ENCODE measurements at regions not wholly inside any gene's neighbourhood (a gene's known extent, or its start where the extent isn't known, plus 50 kb on each side); places are given as distances from the start of the nearest gene placed in this dataset.
A peak's percentile ranks its signal among the peaks of the same experiment; 100 is the strongest.
"Not testable (repeated sequence)": the region's sequence is repeated elsewhere in the genome, so short reads cannot be mapped to it uniquely, and the experiment has no call there.

DNA sequence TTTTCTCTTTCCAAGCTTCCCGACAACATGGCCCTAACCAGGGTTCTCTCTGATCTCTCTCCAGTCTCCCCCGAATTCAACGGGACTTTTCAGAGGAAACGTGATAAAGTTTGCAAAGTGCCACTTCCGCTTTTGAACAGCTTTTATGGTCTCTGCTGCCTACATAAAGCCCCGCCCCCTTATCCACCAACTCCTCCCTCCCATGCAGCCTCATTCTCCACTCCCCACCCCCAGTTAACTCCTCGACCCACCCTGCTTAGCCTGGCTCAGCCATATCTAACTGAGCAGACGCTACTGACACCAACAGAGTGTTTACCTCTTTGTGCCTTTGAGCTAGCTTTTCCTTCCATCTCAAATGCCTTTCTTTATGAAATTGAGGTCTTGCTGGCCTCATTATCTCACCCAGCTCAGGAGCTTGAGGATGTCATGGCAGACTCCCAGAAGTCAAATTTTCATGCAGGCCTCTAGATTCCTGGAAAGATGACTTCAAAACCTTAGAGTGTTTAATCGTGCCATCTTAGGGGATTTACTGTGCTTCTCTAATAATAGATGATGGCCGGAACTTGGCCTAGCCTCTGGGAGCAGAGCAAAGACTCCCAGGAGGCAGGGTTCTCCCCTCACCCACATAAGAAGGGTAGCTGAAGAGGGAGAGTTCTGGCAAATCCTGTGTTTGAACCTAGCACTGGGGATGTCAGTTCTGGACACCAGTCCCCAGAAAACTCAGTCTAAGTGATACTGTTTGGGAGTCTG, 606.0 kb downstream of the BCOR start:
- peaks cover 0 to 7% (median 2%) of the 10 kb centered on the region in 3 donors for H3K27me3 Mint-ChIP-seq (ENCODE audit: low read depth in 3 of 3)
- DNase-seq: peak; percentile 32 to 40 (median 39)

DNA sequence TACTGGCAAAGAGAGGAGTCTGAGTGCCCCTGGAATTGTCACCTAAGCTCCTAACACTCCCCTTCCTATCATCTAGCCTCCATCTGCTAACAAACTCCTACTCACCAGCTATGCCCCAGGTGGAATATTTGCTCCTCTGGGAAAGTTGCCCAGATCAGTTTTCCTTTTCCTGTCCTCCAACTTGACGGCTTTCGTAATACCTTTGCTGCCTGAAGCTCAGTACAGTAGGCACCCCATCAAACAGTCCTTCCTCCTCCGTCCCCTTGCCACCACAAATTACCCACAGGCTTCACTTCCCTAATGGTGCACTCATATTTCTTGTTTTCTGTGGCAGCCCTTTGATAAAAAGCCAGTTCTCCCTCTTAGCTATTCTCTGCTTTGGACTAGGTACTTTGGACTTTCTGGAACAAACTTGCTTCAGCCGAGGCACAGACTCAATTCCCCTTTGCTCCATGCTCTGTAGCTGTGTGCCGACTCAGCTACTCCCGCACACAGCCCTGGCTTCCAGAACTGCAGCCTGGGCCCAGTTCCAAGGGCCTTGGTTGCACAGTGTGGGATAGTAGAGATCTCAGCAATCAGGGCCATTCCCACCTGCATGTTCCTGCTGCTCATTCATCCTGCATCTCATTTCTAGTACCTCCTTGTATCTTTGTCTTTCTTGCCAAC, 605.1 kb downstream of the BCOR start:
- Mint-ChIP-seq H3K27ac (peak overlapping the region in 2 of 6 donors; percentile 23 to 37), H3K27me3 (ENCODE audit: low read depth in 3 of 3) (peaks cover 0 to 7% (median 2%) of the 10 kb centered on the region in 3 donors), H3K36me3 (no peaks in the 10 kb centered on the region), H3K4me3 (peak overlapping the region in 2 of 5 donors; percentile 1 to 36), H3K9me3 (no peaks in the 10 kb centered on the region), H3K4me1 (peaks cover 13 to 14% of the 10 kb centered on the region in 2 donors)
- DNase-seq: peak in 1 of 3 donors; percentile 2

More for the DNA sequence above, 606.0 kb downstream of the BCOR start:
- Mint-ChIP-seq H3K27ac (peak overlapping the region in 1 of 6 donors; percentile 4), H3K4me3 (peak overlapping the region; percentile 59 to 77 (median 69)), H3K4me1 (peaks cover 13 to 14% of the 10 kb centered on the region in 2 donors), H3K9me3 (no peaks in the 10 kb centered on the region), H3K36me3 (no peaks in the 10 kb centered on the region)

DNA sequence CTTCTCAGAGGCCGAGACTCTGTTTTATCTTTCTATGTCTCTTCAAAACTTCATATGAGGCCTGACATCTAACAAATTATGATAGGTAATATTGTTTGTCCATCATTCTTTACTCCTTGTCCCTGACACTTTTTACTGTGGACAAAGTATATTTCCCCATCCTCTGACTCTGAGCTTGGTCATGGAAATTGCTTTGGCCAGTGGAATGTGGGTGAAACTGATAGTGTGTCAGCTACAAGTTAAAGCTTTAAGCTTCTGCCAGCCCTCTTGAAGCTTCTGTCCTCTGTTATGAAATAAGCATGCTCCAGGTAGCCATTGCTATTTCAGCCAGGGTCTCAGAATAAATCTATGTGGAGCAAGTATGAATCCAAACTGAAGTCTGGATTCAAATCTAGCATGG, 604.6 kb downstream of the BCOR start:
- Mint-ChIP-seq H3K27ac (peak overlapping the region in 1 of 6 donors; percentile 23), H3K4me3 (peak overlapping the region in 2 of 5 donors; percentile 1 to 36), H3K27me3 (ENCODE audit: low read depth in 3 of 3) (peaks cover 0 to 7% (median 2%) of the 10 kb centered on the region in 3 donors), H3K36me3 (no peaks in the 10 kb centered on the region), H3K4me1 (peaks cover 13 to 14% of the 10 kb centered on the region in 2 donors), H3K9me3 (no peaks in the 10 kb centered on the region)
- no peak for DNase-seq

DNA sequence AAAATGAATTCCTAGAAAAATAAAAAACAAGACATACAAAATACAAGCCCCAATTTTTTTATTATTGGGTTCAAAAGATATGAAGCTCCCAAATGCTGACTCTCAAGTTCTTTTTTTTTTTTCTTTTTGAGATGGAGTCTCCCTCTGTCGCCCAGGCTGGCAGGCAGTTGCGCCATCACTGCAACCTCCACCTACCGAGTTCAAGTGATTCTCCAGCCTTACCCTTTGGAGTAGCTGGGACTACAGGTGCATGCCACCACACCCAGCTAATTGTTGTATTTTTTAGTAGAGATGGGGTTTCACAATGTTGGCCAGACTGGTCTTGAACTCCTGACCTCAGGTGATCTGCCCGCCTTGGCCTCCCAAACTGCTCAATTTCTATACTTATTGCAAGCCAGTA, 600.6 kb downstream of the BCOR start:
- H3K9me3 Mint-ChIP-seq; H3K27me3 Mint-ChIP-seq (ENCODE audit: low read depth in 3 of 3); DNase-seq; H3K4me1 Mint-ChIP-seq; H3K4me3 Mint-ChIP-seq; H3K27ac Mint-ChIP-seq; H3K36me3 Mint-ChIP-seq: not testable (repeated sequence)

DNA sequence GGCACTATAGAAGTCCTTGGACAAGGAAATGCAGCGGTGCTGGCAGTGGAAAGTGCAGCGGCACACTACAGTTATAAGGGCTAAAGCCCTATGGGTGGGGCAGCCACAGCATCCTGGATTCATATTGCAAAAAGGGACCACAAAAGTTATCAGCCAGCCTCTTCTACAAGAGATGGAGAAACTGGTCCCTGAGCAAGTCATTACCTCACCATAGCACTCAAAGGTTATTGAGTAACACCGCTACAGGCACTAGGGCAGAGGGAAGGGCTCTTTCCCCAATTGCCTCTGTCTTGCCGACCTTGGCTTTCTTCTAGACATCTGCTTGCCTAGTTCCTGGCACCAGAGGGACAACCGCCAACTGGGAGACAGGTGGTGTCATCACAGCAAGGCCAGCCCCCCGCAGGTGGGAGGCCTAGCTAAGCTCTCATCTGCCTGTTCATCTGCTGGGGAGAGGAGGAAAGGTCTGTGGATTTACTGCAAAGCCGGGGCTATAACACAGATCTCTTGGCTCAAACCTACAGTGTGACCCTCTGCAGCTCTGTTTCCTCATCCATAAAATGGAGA, 600.0 kb downstream of the BCOR start:
- no peaks in the 10 kb centered on the region for H3K36me3 Mint-ChIP-seq
- peaks cover 0 to 3% (median 3%) of the 10 kb centered on the region in 3 donors for H3K27me3 Mint-ChIP-seq (ENCODE audit: low read depth in 3 of 3)
- H3K4me3 Mint-ChIP-seq: no peak overlapping the region
- no peaks in the 10 kb centered on the region for H3K4me1 Mint-ChIP-seq
- no peaks in the 10 kb centered on the region for H3K9me3 Mint-ChIP-seq
- no peak overlapping the region for H3K27ac Mint-ChIP-seq
- DNase-seq: no peak

DNA sequence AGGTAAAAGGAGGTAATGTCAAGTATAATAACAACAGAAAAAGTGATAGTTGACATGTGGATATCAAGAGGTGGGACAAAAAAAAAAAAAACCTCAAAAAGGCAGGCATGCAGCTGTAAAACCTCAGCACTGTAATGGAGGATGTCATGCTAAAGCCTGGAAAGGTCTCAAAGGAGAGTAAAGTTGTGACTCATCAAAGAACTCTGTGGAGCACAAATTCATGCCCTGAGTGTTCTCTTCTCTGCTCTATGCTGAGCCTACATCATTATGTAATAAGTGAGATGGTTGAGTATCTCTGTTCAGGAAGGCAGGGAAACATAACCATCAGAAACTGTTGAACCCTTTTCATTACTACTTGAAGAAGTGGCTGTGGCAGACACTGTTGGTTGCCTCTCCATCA, 597.8 kb downstream of the BCOR start:
- Mint-ChIP-seq H3K27me3 (ENCODE audit: low read depth in 3 of 3) (peaks cover 0 to 6% (median 2%) of the 10 kb centered on the region in 3 donors), H3K9me3 (no peaks in the 10 kb centered on the region), H3K4me3 (no peak overlapping the region), H3K4me1 (no peaks in the 10 kb centered on the region), H3K36me3 (no peaks in the 10 kb centered on the region), H3K27ac (no peak overlapping the region)
- DNase-seq: no peak

DNA sequence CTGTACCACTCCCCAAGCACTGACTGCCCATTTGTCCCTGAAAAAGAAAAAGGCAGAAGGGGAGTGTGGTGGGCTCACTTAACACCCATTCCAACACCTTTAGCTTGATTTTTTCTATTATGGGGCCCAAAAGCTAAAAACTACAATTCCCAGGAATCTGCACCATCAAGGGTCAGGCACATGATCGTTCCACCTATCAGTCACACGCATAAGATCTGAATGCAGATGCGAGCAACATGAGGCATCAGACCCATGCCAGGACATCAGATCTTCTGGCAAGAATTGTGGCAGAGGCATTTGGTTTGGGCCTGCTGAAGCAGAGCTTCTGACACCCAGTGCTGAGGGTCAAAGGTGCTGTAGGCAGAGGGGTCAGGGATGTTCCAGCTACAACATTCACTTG, 595.9 kb downstream of the BCOR start:
- no peak for DNase-seq
- Mint-ChIP-seq H3K4me3 (no peak overlapping the region), H3K4me1 (no peaks in the 10 kb centered on the region), H3K36me3 (no peaks in the 10 kb centered on the region), H3K9me3 (no peaks in the 10 kb centered on the region), H3K27ac (no peak overlapping the region), H3K27me3 (ENCODE audit: low read depth in 3 of 3) (peaks cover 0 to 9% (median 4%) of the 10 kb centered on the region in 3 donors)

DNA sequence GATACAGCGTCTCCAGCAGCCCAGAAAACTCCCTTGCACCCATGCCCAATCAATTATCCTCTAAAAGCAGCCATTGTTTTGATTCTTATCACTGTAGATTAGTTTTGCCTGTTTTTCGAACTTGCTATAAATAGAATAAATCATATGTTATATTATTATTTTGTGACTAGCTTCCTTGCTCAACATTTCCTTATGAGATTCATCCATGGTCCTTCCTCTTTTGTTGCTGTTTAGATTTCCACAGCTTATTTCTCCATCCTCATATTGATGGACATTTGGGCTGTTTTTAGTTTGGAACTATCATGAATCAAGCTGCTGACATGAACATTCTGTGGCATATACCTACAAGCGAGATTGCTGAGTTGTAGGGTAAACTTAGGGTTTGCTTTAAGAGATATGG, 595.3 kb downstream of the BCOR start:
- H3K4me3 Mint-ChIP-seq: no peak overlapping the region
- H3K27me3 Mint-ChIP-seq (ENCODE audit: low read depth in 3 of 3): peaks cover 0 to 12% (median 4%) of the 10 kb centered on the region in 3 donors
- H3K4me1 Mint-ChIP-seq: no peaks in the 10 kb centered on the region
- no peak for DNase-seq
- no peaks in the 10 kb centered on the region for H3K36me3 Mint-ChIP-seq
- H3K9me3 Mint-ChIP-seq: no peaks in the 10 kb centered on the region
- no peak overlapping the region for H3K27ac Mint-ChIP-seq

DNA sequence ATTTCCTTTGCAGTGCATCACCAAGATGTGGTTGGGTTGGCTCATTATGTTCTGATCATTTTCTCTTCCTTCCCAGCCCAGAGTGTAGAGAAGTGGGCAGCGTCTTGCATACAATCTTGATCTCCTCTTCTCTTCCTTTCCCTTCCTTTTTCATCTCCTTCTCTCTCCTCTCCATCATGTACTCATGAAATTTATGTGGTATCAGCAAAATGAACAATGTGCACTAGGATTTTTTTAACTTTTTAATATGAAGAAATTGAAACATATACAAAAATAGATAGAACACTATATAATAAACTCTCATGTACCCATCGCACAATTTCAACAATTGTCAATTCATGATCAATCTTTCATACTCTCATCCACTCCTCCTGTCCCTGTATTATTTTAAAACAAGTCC, 593.5 kb downstream of the BCOR start:
- Mint-ChIP-seq H3K36me3 (no peaks in the 10 kb centered on the region), H3K27ac (no peak overlapping the region), H3K9me3 (peaks cover 0 to 7% (median under 1%) of the 10 kb centered on the region in 6 donors), H3K4me1 (no peaks in the 10 kb centered on the region), H3K27me3 (ENCODE audit: low read depth in 3 of 3) (peaks cover 0 to 12% (median 4%) of the 10 kb centered on the region in 3 donors), H3K4me3 (no peak overlapping the region)
- DNase-seq: no peak

DNA sequence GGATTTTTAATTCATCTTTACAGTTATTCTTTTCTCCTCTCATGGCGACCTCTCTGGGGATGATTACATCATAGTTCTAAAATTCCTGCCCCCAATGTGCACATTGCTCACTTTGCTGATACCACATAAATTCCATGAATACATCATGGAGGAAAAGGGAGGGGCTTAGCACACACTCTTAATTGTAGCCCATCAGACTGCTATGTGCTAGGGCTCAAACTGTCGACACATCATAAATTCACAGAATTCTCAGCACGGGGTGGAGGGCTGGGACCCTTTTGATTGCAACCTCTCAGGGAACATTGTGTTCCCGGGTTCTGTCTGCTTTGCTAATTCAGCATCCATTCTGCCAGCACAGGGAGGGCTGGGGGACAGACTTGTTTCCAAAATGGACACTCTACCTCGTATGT, 592.9 kb downstream of the BCOR start:
- no peak overlapping the region for H3K27ac Mint-ChIP-seq
- no peak for DNase-seq
- H3K27me3 Mint-ChIP-seq (ENCODE audit: low read depth in 3 of 3): peaks cover 0 to 14% (median 4%) of the 10 kb centered on the region in 3 donors
- H3K9me3 Mint-ChIP-seq: peaks cover 0 to 12% (median 2%) of the 10 kb centered on the region in 6 donors
- no peaks in the 10 kb centered on the region for H3K4me1 Mint-ChIP-seq
- H3K4me3 Mint-ChIP-seq: no peak overlapping the region
- no peaks in the 10 kb centered on the region for H3K36me3 Mint-ChIP-seq

DNA sequence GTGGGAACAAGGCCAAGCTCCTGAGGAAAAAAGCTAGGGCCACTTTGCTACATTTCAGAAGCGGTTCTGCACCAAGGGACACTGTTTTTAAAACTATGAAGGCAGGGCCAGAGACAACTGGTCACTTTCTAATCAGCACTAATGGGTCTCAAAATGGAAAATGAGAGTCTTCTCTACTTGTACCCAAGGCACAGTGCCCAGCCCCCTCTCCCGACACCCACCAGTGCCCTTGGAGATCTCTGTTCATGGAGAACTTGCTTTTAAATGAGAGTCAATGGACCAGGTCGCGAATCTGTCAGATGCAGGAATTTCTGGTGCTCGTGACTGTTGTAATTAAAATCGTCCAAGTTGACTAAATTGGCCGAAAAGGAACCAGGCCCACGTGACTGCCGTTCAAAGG, 591.6 kb downstream of the BCOR start:
- Mint-ChIP-seq H3K36me3 (no peaks in the 10 kb centered on the region), H3K27me3 (ENCODE audit: low read depth in 3 of 3) (peaks cover 0 to 17% (median 4%) of the 10 kb centered on the region in 3 donors), H3K9me3 (peaks cover 0 to 12% (median 2%) of the 10 kb centered on the region in 6 donors), H3K4me1 (no peaks in the 10 kb centered on the region), H3K27ac (no peak overlapping the region), H3K4me3 (no peak overlapping the region)
- DNase-seq: no peak

DNA sequence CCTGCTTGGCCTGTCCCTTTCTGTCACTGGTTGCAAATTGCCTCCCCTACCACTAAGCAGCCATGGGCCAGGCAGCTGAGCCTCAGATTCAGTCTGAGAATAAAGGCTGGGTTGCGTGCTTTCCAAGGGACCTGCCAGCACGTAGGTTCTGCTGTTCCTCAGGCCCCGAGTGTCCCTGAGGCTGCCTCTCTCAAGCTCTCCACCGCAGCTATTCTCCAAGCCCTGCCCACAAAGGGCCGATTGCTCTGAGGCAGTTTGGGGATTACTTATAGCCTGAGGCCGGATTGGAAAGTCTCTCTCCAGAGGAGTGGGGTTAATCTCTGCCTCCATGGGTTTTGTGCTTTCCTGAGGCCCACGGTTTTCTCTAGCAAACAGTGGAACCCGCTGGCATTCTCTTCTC, 590.7 kb downstream of the BCOR start:
- Mint-ChIP-seq H3K27ac (no peak overlapping the region), H3K9me3 (peaks cover 0 to 12% (median 2%) of the 10 kb centered on the region in 6 donors)

DNA sequence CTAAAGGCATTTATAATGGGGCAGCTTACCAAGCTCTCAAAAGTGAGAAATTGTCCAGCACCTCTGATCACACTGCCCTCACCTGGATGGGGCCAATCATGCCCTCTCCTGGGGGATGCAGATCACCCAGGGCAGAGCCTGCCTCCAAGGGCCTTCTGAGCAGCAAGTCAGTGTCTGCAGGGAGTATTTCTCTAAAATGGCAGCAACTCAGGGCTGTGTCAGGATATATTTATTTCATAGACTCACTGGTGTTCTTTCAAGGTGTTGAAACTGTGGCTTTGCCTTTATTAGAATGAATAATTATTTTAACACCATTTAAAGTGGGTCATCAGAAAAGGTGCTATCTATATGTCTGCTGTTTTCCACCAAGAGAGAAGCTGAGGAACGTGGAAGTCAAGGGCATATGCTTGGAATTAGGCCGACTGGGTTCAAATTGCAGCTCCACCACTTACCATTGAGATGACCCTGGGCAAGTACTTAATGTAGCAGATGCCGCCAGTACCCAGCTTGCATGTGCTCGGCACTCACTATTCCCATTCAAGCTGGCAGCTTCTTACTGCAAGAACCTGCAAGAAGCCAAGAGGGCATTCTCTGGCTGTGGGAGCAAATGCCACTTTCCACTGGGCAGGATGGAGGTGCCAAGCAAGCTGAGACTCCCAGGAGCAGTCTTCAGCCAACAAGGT, 590.0 kb downstream of the BCOR start:
- no peak overlapping the region for H3K4me3 Mint-ChIP-seq
- H3K36me3 Mint-ChIP-seq: no peaks in the 10 kb centered on the region
- no peak for DNase-seq
- H3K4me1 Mint-ChIP-seq: no peaks in the 10 kb centered on the region
- H3K9me3 Mint-ChIP-seq: peaks cover 0 to 12% (median 2%) of the 10 kb centered on the region in 6 donors
- H3K27me3 Mint-ChIP-seq (ENCODE audit: low read depth in 3 of 3): peaks cover 0 to 17% (median 5%) of the 10 kb centered on the region in 3 donors
- no peak overlapping the region for H3K27ac Mint-ChIP-seq

More for the DNA sequence above, 590.7 kb downstream of the BCOR start:
- Mint-ChIP-seq H3K27me3 (ENCODE audit: low read depth in 3 of 3) (peaks cover 0 to 17% (median 5%) of the 10 kb centered on the region in 3 donors), H3K4me3 (no peak overlapping the region), H3K36me3 (no peaks in the 10 kb centered on the region), H3K4me1 (no peaks in the 10 kb centered on the region)
- DNase-seq: no peak

DNA sequence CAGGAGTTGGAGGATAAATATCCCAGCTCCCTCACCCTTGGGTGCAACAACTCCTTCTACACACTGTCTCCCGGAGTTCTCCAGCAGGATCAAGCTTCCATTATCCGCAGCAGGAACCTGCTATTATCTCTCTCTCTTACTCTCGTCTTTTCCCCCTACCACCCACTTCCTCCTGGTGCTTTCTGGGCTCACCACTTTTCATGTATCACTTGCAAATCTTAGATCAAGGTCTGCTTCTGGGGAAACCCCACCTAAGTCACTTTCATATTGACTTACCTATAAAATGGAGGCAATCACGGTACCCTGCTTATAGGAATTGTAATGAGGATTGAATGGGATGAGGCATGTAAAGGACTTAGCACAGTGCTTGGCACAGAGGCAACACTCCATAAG, 589.5 kb downstream of the BCOR start:
- H3K27ac Mint-ChIP-seq: no peak overlapping the region
- H3K27me3 Mint-ChIP-seq (ENCODE audit: low read depth in 3 of 3): peaks cover 0 to 17% (median 5%) of the 10 kb centered on the region in 3 donors
- no peak overlapping the region for H3K4me3 Mint-ChIP-seq

More for the DNA sequence above, 589.5 kb downstream of the BCOR start:
- Mint-ChIP-seq H3K4me1 (no peaks in the 10 kb centered on the region), H3K36me3 (no peaks in the 10 kb centered on the region), H3K9me3 (peaks cover 0 to 12% (median 2%) of the 10 kb centered on the region in 6 donors)
- no peak for DNase-seq

Data from immature natural killer cell (primary cell).